C4-2B (cell line): ENCODE measurements at regions not wholly inside any gene's neighbourhood (a gene's known extent, or its start where the extent isn't known, plus 50 kb on each side); places are given as distances from the start of the nearest gene placed in this dataset.

Experiments used
- ZFX ChIP-seq: fragments of 450-650 bp; IDR thresholded peaks from 2 replicates; pipeline ENCODE4 v1.6.1; 2017
- TF ChIP-seq, protein P1 (sequence below): fragments of 450-650 bp; conservative IDR thresholded peaks from 2 replicates; pipeline ENCODE4 v1.5.1; 2017; ENCODE audit warnings: mild to moderate bottlenecking

GRCh38 chr1:228650141-228650540 is 85.1 kb upstream of the RHOU start:
- TF ChIP-seq, protein P1, sequence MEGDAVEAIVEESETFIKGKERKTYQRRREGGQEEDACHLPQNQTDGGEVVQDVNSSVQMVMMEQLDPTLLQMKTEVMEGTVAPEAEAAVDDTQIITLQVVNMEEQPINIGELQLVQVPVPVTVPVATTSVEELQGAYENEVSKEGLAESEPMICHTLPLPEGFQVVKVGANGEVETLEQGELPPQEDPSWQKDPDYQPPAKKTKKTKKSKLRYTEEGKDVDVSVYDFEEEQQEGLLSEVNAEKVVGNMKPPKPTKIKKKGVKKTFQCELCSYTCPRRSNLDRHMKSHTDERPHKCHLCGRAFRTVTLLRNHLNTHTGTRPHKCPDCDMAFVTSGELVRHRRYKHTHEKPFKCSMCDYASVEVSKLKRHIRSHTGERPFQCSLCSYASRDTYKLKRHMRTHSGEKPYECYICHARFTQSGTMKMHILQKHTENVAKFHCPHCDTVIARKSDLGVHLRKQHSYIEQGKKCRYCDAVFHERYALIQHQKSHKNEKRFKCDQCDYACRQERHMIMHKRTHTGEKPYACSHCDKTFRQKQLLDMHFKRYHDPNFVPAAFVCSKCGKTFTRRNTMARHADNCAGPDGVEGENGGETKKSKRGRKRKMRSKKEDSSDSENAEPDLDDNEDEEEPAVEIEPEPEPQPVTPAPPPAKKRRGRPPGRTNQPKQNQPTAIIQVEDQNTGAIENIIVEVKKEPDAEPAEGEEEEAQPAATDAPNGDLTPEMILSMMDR, result no peak
- TF ChIP-seq ZFX, result no peak
